ENCODE measurements at regions not wholly inside any gene's neighbourhood (a gene's known extent, or its start where the extent isn't known, plus 50 kb on each side); places are given as distances from the start of the nearest gene placed in this dataset.

DNA sequence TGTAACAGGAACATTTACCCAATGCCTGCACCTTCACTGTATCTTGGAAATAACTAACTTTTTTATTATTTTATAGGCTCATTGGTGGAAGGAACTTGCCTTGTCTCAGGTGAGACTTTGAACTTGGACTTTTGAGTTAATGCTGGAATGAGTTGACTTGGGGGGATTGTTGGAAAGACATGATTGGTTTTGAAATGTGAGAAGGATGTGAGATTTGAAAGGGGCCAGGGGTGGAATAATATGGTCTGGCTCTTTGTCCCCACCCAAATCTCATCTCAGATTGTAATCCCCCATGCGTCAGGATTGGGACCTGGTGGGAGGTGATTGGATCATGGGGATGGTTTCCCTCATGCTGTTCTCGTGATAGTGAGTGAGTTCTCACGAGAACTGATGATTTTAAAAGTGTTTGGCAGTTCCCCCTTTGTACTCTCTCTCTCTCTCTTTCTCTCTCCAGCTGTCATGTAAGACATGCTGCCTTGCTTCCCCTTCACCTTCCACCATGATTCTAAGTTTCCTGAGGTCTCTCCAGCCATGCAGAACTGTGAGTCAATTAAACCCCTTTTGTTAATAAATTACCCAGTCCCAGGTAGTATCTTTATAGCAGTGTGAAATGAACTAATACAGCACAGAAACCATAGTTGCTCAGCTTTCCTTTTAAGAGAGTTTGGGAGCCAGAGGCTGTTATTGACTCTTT lies 244.1 kb downstream of the BTG1 start:
- Histone ChIP-seq H3K9ac (ENCODE audit: low read length) (no peak overlapping the region), H3K4me3 (ENCODE audit: low read depth, low read length) (no peak overlapping the region), H3K4me1 (ENCODE audit: control insufficient read depth, insufficient read depth, low read length) (no peaks in the 10 kb centered on the region), H3K9me3 (ENCODE audit: control insufficient read depth, insufficient read depth, low read depth, low read length) (peaks cover 19% of the 10 kb centered on the region), H3K27ac (ENCODE audit: low read depth, low read length) (no peak overlapping the region), H3K27me3 (ENCODE audit: control insufficient read depth, insufficient read depth, low read length) (no peaks in the 10 kb centered on the region), H3K36me3 (ENCODE audit: control insufficient read depth, insufficient read depth, low read length) (no peaks in the 10 kb centered on the region)

DNA sequence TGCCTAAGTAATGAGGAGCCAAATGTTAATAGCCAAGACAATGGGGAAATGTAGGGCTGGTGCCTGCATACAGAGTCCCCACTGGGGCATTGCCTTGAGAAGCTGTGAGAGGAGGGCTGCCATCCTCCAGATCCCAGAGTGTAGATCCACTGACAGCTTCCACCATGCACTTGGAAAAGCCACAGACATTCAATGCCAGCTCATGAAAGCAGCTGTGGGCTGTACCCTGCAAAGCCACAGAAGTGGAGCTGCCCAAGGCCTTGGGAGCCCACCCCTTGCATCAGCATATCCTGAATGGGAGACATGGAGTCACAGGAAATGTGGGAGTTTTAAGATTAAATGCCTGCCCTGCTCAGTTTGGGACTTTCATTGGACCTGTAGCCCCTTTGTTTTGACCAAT lies 244.7 kb downstream of the BTG1 start:
- H3K9ac ChIP-seq (ENCODE audit: low read length), result no peak overlapping the region
- H3K27me3 ChIP-seq (ENCODE audit: control insufficient read depth, insufficient read depth, low read length), result no peaks in the 10 kb centered on the region
- H3K36me3 ChIP-seq (ENCODE audit: control insufficient read depth, insufficient read depth, low read length), result no peaks in the 10 kb centered on the region
- H3K4me1 ChIP-seq (ENCODE audit: control insufficient read depth, insufficient read depth, low read length), result no peaks in the 10 kb centered on the region
- H3K4me3 ChIP-seq (ENCODE audit: low read depth, low read length), result no peak overlapping the region
- H3K9me3 ChIP-seq (ENCODE audit: control insufficient read depth, insufficient read depth, low read depth, low read length), result peaks cover 16% of the 10 kb centered on the region
- H3K27ac ChIP-seq (ENCODE audit: low read depth, low read length), result no peak overlapping the region

DNA sequence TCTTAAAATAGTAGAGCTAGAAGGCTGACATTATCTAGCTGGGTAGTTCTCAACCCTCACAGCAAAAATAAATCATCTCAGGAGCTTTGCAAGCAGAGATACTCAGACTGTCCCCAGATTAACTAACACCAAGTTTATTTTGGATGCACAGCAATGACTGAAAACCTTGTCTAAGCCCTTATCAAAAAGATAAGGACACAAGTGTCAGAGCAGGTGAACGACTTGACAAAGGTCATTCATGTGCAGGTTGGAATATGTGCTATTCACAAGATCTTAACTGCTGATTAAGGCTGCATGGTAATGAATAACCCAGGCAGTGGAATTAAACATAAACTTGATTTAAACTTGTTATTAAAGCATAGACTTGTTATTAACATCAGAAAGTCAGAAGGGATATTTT lies 246.6 kb downstream of the BTG1 start:
- H3K27ac ChIP-seq (ENCODE audit: low read depth, low read length), result no peak overlapping the region
- H3K4me3 ChIP-seq (ENCODE audit: low read depth, low read length), result no peak overlapping the region
- H3K27me3 ChIP-seq (ENCODE audit: control insufficient read depth, insufficient read depth, low read length), result no peaks in the 10 kb centered on the region
- H3K4me1 ChIP-seq (ENCODE audit: control insufficient read depth, insufficient read depth, low read length), result no peaks in the 10 kb centered on the region
- no peak overlapping the region for H3K9ac ChIP-seq (ENCODE audit: low read length)
- no peaks in the 10 kb centered on the region for H3K36me3 ChIP-seq (ENCODE audit: control insufficient read depth, insufficient read depth, low read length)
- peaks cover 16% of the 10 kb centered on the region for H3K9me3 ChIP-seq (ENCODE audit: control insufficient read depth, insufficient read depth, low read depth, low read length)

DNA sequence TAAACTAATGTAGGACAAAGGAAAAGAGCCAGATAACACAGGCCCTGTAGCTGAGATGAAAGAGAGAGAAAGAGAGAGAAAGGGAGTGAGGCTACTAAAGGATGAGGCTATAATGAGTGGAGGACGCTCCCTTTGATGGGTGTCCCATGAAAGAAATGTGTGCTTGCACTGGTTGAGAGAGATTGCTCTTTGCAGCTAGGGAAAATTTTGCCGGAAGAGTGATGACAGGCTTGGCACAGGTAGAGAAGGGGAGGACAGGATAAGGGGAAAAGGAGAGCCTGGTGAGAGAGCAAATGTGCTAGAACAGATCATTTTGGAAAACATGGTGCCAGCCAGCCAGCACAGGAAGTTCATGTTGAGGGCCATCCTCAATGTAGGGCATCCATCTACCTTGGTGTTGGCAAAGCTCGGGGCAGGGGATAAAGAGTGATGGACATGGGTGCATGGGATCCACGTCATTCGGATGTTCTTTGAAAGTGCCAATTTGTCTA lies 248.6 kb downstream of the BTG1 start:
- Histone ChIP-seq H3K27ac (ENCODE audit: low read depth, low read length) (no peak overlapping the region), H3K36me3 (ENCODE audit: control insufficient read depth, insufficient read depth, low read length) (no peaks in the 10 kb centered on the region), H3K9me3 (ENCODE audit: control insufficient read depth, insufficient read depth, low read depth, low read length) (peaks cover 7% of the 10 kb centered on the region; the same call in 1 of the 2 replicates), H3K4me3 (ENCODE audit: low read depth, low read length) (no peak overlapping the region), H3K4me1 (ENCODE audit: control insufficient read depth, insufficient read depth, low read length) (no peaks in the 10 kb centered on the region), H3K27me3 (ENCODE audit: control insufficient read depth, insufficient read depth, low read length) (no peaks in the 10 kb centered on the region), H3K9ac (ENCODE audit: low read length) (no peak overlapping the region)

DNA sequence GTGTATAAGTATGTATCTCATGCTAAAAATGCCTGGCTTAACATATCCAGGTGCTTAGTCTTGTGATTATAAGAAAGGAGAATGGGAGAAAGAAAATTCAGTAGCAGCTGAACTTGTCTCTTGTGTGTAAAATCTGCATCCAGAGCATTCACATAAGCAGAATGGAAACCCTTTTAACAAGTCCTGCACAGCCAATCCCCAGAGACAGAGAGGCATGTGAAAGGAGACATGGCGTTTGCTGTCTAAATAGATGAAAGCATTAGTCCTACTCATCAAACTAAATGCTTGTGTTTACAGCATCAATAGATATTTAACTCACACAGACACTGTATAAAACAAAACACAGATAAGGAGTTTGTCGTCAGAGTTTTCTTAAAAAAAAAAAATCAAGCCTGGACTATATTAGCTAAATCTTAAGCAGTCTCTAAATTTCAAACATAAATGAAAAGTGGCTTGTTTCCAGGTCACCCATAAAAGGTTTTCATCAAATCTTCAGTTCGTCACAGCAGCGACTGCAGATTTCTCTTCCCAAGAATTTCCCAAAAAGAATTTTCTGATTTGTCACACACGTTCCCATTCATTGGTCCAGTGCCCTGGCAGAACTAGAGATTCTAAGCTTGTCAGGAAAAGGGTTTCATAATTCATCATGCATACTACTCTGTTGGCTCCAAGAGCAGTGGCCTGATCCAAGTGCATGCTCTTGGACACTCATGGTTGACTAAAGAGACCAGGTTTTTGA lies 249.2 kb downstream of the BTG1 start:
- no peaks in the 10 kb centered on the region for H3K4me1 ChIP-seq (ENCODE audit: control insufficient read depth, insufficient read depth, low read length)
- H3K9ac ChIP-seq (ENCODE audit: low read length), result no peak overlapping the region
- H3K4me3 ChIP-seq (ENCODE audit: low read depth, low read length), result no peak overlapping the region
- H3K36me3 ChIP-seq (ENCODE audit: control insufficient read depth, insufficient read depth, low read length), result no peaks in the 10 kb centered on the region
- H3K9me3 ChIP-seq (ENCODE audit: control insufficient read depth, insufficient read depth, low read depth, low read length), result peaks cover 3% of the 10 kb centered on the region; the same call in 1 of the 2 replicates
- no peak overlapping the region for H3K27ac ChIP-seq (ENCODE audit: low read depth, low read length)
- no peaks in the 10 kb centered on the region for H3K27me3 ChIP-seq (ENCODE audit: control insufficient read depth, insufficient read depth, low read length)

GRCh38 chr12:91894911-91895310 lies 250.7 kb downstream of the BTG1 start:
- no peaks in the 10 kb centered on the region for H3K4me1 ChIP-seq (ENCODE audit: control insufficient read depth, insufficient read depth, low read length)
- no peak overlapping the region for H3K9ac ChIP-seq (ENCODE audit: low read length)
- no peaks in the 10 kb centered on the region for H3K27me3 ChIP-seq (ENCODE audit: control insufficient read depth, insufficient read depth, low read length)
- H3K36me3 ChIP-seq (ENCODE audit: control insufficient read depth, insufficient read depth, low read length), result no peaks in the 10 kb centered on the region
- H3K4me3 ChIP-seq (ENCODE audit: low read depth, low read length), result no peak overlapping the region
- H3K27ac ChIP-seq (ENCODE audit: low read depth, low read length), result no peak overlapping the region
- no peaks in the 10 kb centered on the region for H3K9me3 ChIP-seq (ENCODE audit: control insufficient read depth, insufficient read depth, low read depth, low read length)

GRCh38 chr12:91893476-91893875 lies 252.2 kb downstream of the BTG1 start:
- no peaks in the 10 kb centered on the region for H3K9me3 ChIP-seq (ENCODE audit: control insufficient read depth, insufficient read depth, low read depth, low read length)
- H3K27ac ChIP-seq (ENCODE audit: low read depth, low read length), result no peak overlapping the region
- H3K4me3 ChIP-seq (ENCODE audit: low read depth, low read length), result no peak overlapping the region
- no peaks in the 10 kb centered on the region for H3K27me3 ChIP-seq (ENCODE audit: control insufficient read depth, insufficient read depth, low read length)
- no peaks in the 10 kb centered on the region for H3K4me1 ChIP-seq (ENCODE audit: control insufficient read depth, insufficient read depth, low read length)
- H3K36me3 ChIP-seq (ENCODE audit: control insufficient read depth, insufficient read depth, low read length), result no peaks in the 10 kb centered on the region
- no peak overlapping the region for H3K9ac ChIP-seq (ENCODE audit: low read length)

- H3K9ac ChIP-seq (ENCODE audit: low read length), result no peak overlapping the region
- H3K4me1 ChIP-seq (ENCODE audit: control insufficient read depth, insufficient read depth, low read length), result no peaks in the 10 kb centered on the region
- no peaks in the 10 kb centered on the region for H3K27me3 ChIP-seq (ENCODE audit: control insufficient read depth, insufficient read depth, low read length)
- H3K36me3 ChIP-seq (ENCODE audit: control insufficient read depth, insufficient read depth, low read length), result no peaks in the 10 kb centered on the region
- H3K9me3 ChIP-seq (ENCODE audit: control insufficient read depth, insufficient read depth, low read depth, low read length), result no peaks in the 10 kb centered on the region
- H3K27ac ChIP-seq (ENCODE audit: low read depth, low read length), result no peak overlapping the region
- no peak overlapping the region for H3K4me3 ChIP-seq (ENCODE audit: low read depth, low read length)
Observed at GRCh38 chr12:91892081-91892855, 253.4 kb downstream of the BTG1 start.

- Histone ChIP-seq H3K9me3 (ENCODE audit: control insufficient read depth, insufficient read depth, low read depth, low read length) (no peaks in the 10 kb centered on the region), H3K4me3 (ENCODE audit: low read depth, low read length) (no peak overlapping the region), H3K36me3 (ENCODE audit: control insufficient read depth, insufficient read depth, low read length) (no peaks in the 10 kb centered on the region), H3K27ac (ENCODE audit: low read depth, low read length) (no peak overlapping the region), H3K9ac (ENCODE audit: low read length) (no peak overlapping the region), H3K4me1 (ENCODE audit: control insufficient read depth, insufficient read depth, low read length) (no peaks in the 10 kb centered on the region), H3K27me3 (ENCODE audit: control insufficient read depth, insufficient read depth, low read length) (no peaks in the 10 kb centered on the region)
Observed at GRCh38 chr12:91890742-91891141, 254.9 kb downstream of the BTG1 start.

DNA sequence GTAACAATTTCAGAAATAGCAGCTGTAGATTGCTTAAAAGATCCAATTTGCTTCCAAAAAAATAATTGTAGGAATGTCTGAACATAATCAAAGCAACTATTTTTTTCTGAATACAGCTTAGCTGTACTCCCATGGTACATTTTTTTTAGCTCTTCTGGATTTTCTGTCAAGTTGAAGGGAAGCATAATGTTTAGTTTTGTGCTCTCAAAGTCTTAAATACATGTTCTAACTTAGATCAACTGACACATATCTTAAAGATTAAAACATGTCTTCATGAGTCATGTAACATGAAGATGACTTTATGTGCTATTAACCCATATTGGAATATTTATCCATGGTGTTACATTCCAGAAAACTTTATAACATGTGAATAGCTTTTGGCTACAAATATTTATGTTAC lies 255.7 kb downstream of the BTG1 start:
- Histone ChIP-seq H3K36me3 (ENCODE audit: control insufficient read depth, insufficient read depth, low read length) (no peaks in the 10 kb centered on the region), H3K27me3 (ENCODE audit: control insufficient read depth, insufficient read depth, low read length) (no peaks in the 10 kb centered on the region), H3K4me3 (ENCODE audit: low read depth, low read length) (no peak overlapping the region), H3K27ac (ENCODE audit: low read depth, low read length) (no peak overlapping the region), H3K4me1 (ENCODE audit: control insufficient read depth, insufficient read depth, low read length) (no peaks in the 10 kb centered on the region), H3K9ac (ENCODE audit: low read length) (no peak overlapping the region), H3K9me3 (ENCODE audit: control insufficient read depth, insufficient read depth, low read depth, low read length) (no peaks in the 10 kb centered on the region)

DNA sequence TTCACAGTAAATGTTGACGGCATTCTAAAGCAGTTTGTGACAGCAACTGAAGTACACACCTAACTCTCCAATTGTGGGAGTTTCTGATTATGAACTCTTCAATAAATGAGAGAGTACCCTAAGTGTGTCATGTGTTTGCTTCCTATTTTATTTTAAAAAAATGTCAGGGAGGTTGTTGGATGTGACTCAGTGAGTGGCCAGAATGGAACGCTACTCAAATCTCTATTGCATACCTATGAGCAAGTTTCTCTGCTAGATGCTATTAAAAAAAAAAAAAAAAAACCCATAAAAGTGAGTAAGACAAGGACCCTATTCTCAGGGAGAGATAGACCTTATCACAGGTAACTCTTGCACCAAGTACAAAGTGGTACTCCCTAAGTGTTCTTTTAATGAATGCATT lies 256.6 kb downstream of the BTG1 start:
- Histone ChIP-seq H3K27me3 (ENCODE audit: control insufficient read depth, insufficient read depth, low read length) (no peaks in the 10 kb centered on the region), H3K9me3 (ENCODE audit: control insufficient read depth, insufficient read depth, low read depth, low read length) (no peaks in the 10 kb centered on the region), H3K27ac (ENCODE audit: low read depth, low read length) (no peak overlapping the region), H3K4me3 (ENCODE audit: low read depth, low read length) (no peak overlapping the region), H3K9ac (ENCODE audit: low read length) (no peak overlapping the region), H3K36me3 (ENCODE audit: control insufficient read depth, insufficient read depth, low read length) (no peaks in the 10 kb centered on the region), H3K4me1 (ENCODE audit: control insufficient read depth, insufficient read depth, low read length) (no peaks in the 10 kb centered on the region)

Measured in HUES6 (cell line).